HepG2 (cell line): ENCODE measurements at regions not wholly inside any gene's neighbourhood (a gene's known extent, or its start where the extent isn't known, plus 50 kb on each side); places are given as distances from the start of the nearest gene placed in this dataset.

Source experiments
- ARID5B ChIP-seq: IDR thresholded peaks from 2 replicates; pipeline ENCODE4 v1.4.0; 2020; ENCODE audit warnings: mild to moderate bottlenecking, missing genetic modification reagents
- CBFB ChIP-seq: sonication (generic); formaldehyde crosslinking; IDR thresholded peaks from 2 replicates; pipeline ENCODE4 v1.4.0; 2020; ENCODE audit warnings: missing genetic modification reagents
- EZH2 ChIP-seq: conservative IDR thresholded peaks from 2 replicates; pipeline ENCODE4 v1.6.1; 2012; ENCODE audit warnings: mild to moderate bottlenecking, low read depth, low read length, moderate library complexity
- HNF1B ChIP-seq: sonication (generic); formaldehyde crosslinking; IDR thresholded peaks from 2 replicates; pipeline ENCODE4 v1.5.1; 2020; ENCODE audit warnings: mild to moderate bottlenecking, moderate library complexity, missing genetic modification reagents
- MAX ChIP-seq: IDR thresholded peaks from 2 replicates; pipeline ENCODE4 v1.6.1; 2012; ENCODE audit warnings: inconsistent platforms
- MXD4 ChIP-seq: IDR thresholded peaks from 2 replicates; pipeline ENCODE4 v1.6.1; 2016; ENCODE audit warnings: mild to moderate bottlenecking, missing biosample characterization, missing genetic modification reagents
- POLR2A ChIP-seq, 2 experiments: IDR thresholded peaks; 2 replicates each; pipeline ENCODE4 v1.6.1; 2011; ENCODE audit warnings: low read depth in 2 of 2, low read length in 2 of 2, mild to moderate bottlenecking in 1 of 2, moderate library complexity in 1 of 2; ENCODE audit not compliant: insufficient read depth in 1 of 2
- POLR2AphosphoS5 ChIP-seq: IDR thresholded peaks from 2 replicates; pipeline ENCODE4 v1.6.1; 2012; ENCODE audit warnings: low read depth, low read length
- SMYD3 ChIP-seq: sonication (generic); formaldehyde crosslinking; IDR thresholded peaks from 2 replicates; pipeline ENCODE4 v1.8.1; 2023; ENCODE audit warnings: mild to moderate bottlenecking, missing genetic modification reagents
- YY1 ChIP-seq: IDR thresholded peaks from 2 replicates; pipeline ENCODE4 v1.6.1; 2011; ENCODE audit warnings: low read length, low read depth, moderate library complexity, mild to moderate bottlenecking; ENCODE audit not compliant: insufficient read depth, insufficient replicate concordance
- ZNF510 ChIP-seq: sonication (generic); formaldehyde crosslinking; IDR thresholded peaks from 2 replicates; pipeline ENCODE4 v1.4.0; 2020; ENCODE audit warnings: low read depth, mild to moderate bottlenecking, missing genetic modification reagents

GRCh38 chr10:78581133-78581694, 487.6 kb upstream of the ZMIZ1 start:
- TF ChIP-seq CBFB (CRISPR knock-in tag), result no peak
- no peak for TF ChIP-seq SMYD3 (CRISPR knock-in tag)
- no peak for TF ChIP-seq ZNF510
- TF ChIP-seq POLR2A (IDR thresholded peaks at IDR 0.05; ENCODE audit: insufficient read depth in 1 of 2, low read depth in 2 of 2, low read length in 2 of 2), result no peak
- TF ChIP-seq ARID5B (CRISPR knock-in tag), result peak; percentile 63
- no peak for TF ChIP-seq YY1
- TF ChIP-seq MAX, result no peak
- TF ChIP-seq POLR2AphosphoS5, result no peak
- no peak for TF ChIP-seq HNF1B
- TF ChIP-seq EZH2, result no peak
- no peak for TF ChIP-seq MXD4 (CRISPR knock-in tag)
